Activated CD4-positive, alpha-beta memory T cell treated with anti-CD3 and anti-CD28 coated beads, Interleukin-2, amount 10 ng/mL, durations not matched to agents 7 days and 5 days (primary cell): ENCODE measurements at regions not wholly inside any gene's neighbourhood (a gene's known extent, or its start where the extent isn't known, plus 50 kb on each side); places are given as distances from the start of the nearest gene placed in this dataset.
"Not testable (repeated sequence)": the region's sequence is repeated elsewhere in the genome, so short reads cannot be mapped to it uniquely, and the experiment has no call there.

Experiments
- CTCF ChIA-PET: fragments of 350-600 bp; sonication (Branson Sonifier 250); formaldehyde crosslinking; loops from one replicate; lab custom pipeline; 2021; ENCODE audit warnings: antibody characterized with exemption, inconsistent platforms; lab: Charles Lee
- POLR2A ChIA-PET: fragments of 350-600 bp; sonication (Branson Sonifier 250); formaldehyde crosslinking; loops from one replicate; lab custom pipeline; 2021; ENCODE audit warnings: antibody characterized with exemption; lab: Charles Lee
- DNase-seq: peaks from one replicate; pipeline ENCODE4 v3.0.0-alpha.2; 2020
- H3K27ac Mint-ChIP-seq: one replicate; pipeline ENCODE4 v1.8.0; 2021; ENCODE audit warnings: mild to moderate bottlenecking, mixed read lengths
- H3K27me3 Mint-ChIP-seq: one replicate; pipeline ENCODE4 v1.8.0; 2021; ENCODE audit warnings: mixed read lengths
- H3K36me3 Mint-ChIP-seq: one replicate; pipeline ENCODE4 v1.8.0; 2021; ENCODE audit warnings: low read depth, mixed read lengths
- H3K4me1 Mint-ChIP-seq: one replicate; pipeline ENCODE4 v1.8.0; 2021; ENCODE audit warnings: mixed read lengths
- H3K4me3 Mint-ChIP-seq: one replicate; pipeline ENCODE4 v1.8.0; 2021; ENCODE audit warnings: mild to moderate bottlenecking, mixed read lengths
- H3K9me3 Mint-ChIP-seq: one replicate; pipeline ENCODE4 v1.8.0; 2021; ENCODE audit warnings: mixed read lengths

GRCh38 chr9:113719919-113720318, 156.2 kb upstream of the ZNF618 start:
- ChIA-PET POLR2A (no interaction called here), CTCF (no interaction called here)
- no peak for DNase-seq
- Mint-ChIP-seq H3K27ac (no peak overlapping the region), H3K9me3 (no peaks in the 10 kb centered on the region), H3K4me1 (no peaks in the 10 kb centered on the region), H3K27me3 (peaks cover 5% of the 10 kb centered on the region), H3K36me3 (no peaks in the 10 kb centered on the region), H3K4me3 (no peak overlapping the region)

- no peaks in the 10 kb centered on the region for H3K9me3 Mint-ChIP-seq
- no peaks in the 10 kb centered on the region for H3K4me1 Mint-ChIP-seq
- POLR2A ChIA-PET: no interaction called here
- no peak for DNase-seq
- CTCF ChIA-PET: no interaction called here
- H3K36me3 Mint-ChIP-seq: no peaks in the 10 kb centered on the region
- H3K4me3 Mint-ChIP-seq: no peak overlapping the region
- H3K27ac Mint-ChIP-seq: no peak overlapping the region
- peaks cover 5% of the 10 kb centered on the region for H3K27me3 Mint-ChIP-seq
Observed at GRCh38 chr9:113720495-113720894, 155.6 kb upstream of the ZNF618 start.

DNA sequence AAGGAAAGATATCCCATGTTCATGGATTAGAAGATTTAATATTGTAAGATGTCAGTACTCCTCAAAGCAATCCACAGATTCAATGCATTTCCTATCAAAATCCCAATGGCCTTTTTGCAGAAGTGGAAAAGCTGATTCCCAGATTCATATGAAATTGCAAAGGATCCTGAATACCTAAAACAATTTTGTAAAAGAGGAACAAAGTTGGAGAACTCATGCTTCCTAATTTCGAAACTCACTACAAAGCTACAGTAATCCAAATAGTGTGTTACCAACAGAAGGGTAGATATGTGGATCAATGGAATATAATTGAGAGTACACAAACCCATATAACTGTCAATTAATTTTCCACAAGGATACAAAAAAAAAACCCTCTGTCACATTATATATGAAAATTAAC, 154.3 kb upstream of the ZNF618 start:
- Mint-ChIP-seq H3K27ac (no peak overlapping the region), H3K4me1 (no peaks in the 10 kb centered on the region), H3K9me3 (no peaks in the 10 kb centered on the region), H3K4me3 (no peak overlapping the region), H3K36me3 (no peaks in the 10 kb centered on the region), H3K27me3 (peaks cover 5% of the 10 kb centered on the region)
- DNase-seq: no peak
- ChIA-PET POLR2A (no interaction called here), CTCF (no interaction called here)

- no peak overlapping the region for H3K27ac Mint-ChIP-seq
- no peaks in the 10 kb centered on the region for H3K36me3 Mint-ChIP-seq
- peaks cover 5% of the 10 kb centered on the region for H3K27me3 Mint-ChIP-seq
- POLR2A ChIA-PET: interaction anchor here (0.6 kb wide), 1 partner anchor 86 kb away, joined by 3 read pairs; no protein-coding TSS in a partner anchor
- H3K4me3 Mint-ChIP-seq: no peak overlapping the region
- CTCF ChIA-PET: no interaction called here
- peaks cover 2% of the 10 kb centered on the region for H3K9me3 Mint-ChIP-seq
- no peak for DNase-seq
- no peaks in the 10 kb centered on the region for H3K4me1 Mint-ChIP-seq
Observed at GRCh38 chr9:113724202-113724601, 151.9 kb upstream of the ZNF618 start.

GRCh38 chr9:113728989-113729388, 147.1 kb upstream of the ZNF618 start:
- Mint-ChIP-seq H3K9me3 (peaks cover 4% of the 10 kb centered on the region), H3K36me3 (no peaks in the 10 kb centered on the region), H3K4me1 (no peaks in the 10 kb centered on the region), H3K4me3 (no peak overlapping the region), H3K27ac (no peak overlapping the region), H3K27me3 (peaks cover 2% of the 10 kb centered on the region)
- ChIA-PET CTCF (no interaction called here), POLR2A (no interaction called here)
- DNase-seq: no peak

DNA sequence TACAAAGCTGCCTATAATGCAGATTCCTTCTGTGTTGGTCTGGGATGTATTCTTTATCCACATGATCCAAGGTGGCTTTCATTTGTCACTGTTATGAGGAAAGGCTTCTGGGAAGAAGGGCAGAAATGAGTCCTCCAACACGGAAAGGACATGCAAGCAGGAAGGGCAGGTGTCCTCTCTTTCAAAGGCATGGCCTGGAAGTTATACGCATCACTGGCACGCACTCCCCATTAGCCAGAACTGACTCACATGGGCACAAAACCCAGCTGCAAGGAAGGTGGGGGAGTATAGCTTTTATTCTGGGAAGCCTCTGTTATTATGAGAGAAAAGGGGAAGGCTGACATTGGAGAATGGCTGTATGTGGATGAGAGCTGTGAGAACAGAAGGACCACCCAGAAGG, 141.3 kb upstream of the ZNF618 start:
- Mint-ChIP-seq H3K9me3 (peaks cover 2% of the 10 kb centered on the region), H3K27me3 (peaks cover 2% of the 10 kb centered on the region), H3K36me3 (no peaks in the 10 kb centered on the region), H3K4me3 (no peak overlapping the region), H3K27ac (no peak overlapping the region), H3K4me1 (no peaks in the 10 kb centered on the region)
- CTCF ChIA-PET: no interaction called here
- DNase-seq: no peak
- POLR2A ChIA-PET: no interaction called here

DNA sequence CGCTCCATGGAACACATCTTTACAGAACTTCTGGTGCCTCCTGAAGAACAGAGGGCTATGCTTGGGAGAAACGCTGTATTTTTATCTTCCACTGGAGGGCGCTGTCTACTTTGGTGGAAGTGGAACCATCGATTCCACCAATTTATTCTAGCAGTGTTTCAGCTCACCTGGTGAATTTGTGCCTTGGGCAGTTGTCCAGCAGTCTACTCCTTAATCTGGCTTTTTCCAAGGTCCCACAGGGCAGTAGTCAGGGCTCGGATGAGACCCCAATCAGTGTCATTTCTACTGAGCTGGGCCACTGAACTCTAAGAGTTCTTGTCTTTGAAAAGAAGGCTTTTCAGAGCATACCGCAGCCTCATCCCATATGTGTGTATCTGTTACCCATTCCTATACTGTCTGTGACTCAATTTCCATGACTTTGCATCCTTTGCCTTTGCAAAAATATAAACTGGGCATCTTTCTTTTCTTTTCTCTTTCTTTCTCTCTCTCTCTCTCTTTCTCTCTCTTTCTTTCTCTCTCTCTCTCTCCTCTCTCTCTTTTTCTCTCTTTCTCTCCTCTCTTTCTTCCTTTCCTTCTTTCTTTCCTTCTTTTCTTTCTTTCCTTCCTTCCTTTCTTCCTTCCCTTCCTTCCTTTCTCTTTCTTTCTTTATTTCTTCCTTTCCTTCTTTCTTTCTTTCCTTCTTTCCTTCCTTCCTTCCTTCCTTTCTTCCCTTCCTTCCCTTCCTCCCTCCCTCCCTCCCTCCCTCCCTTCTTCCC, 138.4 kb upstream of the ZNF618 start:
- H3K4me1 Mint-ChIP-seq: no peaks in the 10 kb centered on the region
- CTCF ChIA-PET: interaction anchor here (1.0 kb wide), 1 partner anchor 8 kb away, joined by 3 read pairs; no protein-coding TSS in a partner anchor
- no peak for DNase-seq
- H3K27ac Mint-ChIP-seq: no peak overlapping the region
- no peak overlapping the region for H3K4me3 Mint-ChIP-seq
- no peaks in the 10 kb centered on the region for H3K9me3 Mint-ChIP-seq
- POLR2A ChIA-PET: no interaction called here
- H3K36me3 Mint-ChIP-seq: no peaks in the 10 kb centered on the region
- H3K27me3 Mint-ChIP-seq: no peaks in the 10 kb centered on the region

GRCh38 chr9:113738496-113738892, 137.6 kb upstream of the ZNF618 start:
- H3K4me1 Mint-ChIP-seq: no peaks in the 10 kb centered on the region
- H3K27me3 Mint-ChIP-seq: peaks cover 2% of the 10 kb centered on the region
- no peaks in the 10 kb centered on the region for H3K9me3 Mint-ChIP-seq
- no peak overlapping the region for H3K27ac Mint-ChIP-seq
- H3K36me3 Mint-ChIP-seq: no peaks in the 10 kb centered on the region
- ChIA-PET POLR2A (no interaction called here), CTCF (no interaction called here)
- H3K4me3 Mint-ChIP-seq: no peak overlapping the region
- no peak for DNase-seq

- Mint-ChIP-seq H3K36me3 (no peaks in the 10 kb centered on the region), H3K4me1 (no peaks in the 10 kb centered on the region), H3K27ac (no peak overlapping the region), H3K27me3 (peaks cover 2% of the 10 kb centered on the region), H3K9me3 (no peaks in the 10 kb centered on the region), H3K4me3 (no peak overlapping the region)
- ChIA-PET POLR2A (no interaction called here), CTCF (no interaction called here)
- no peak for DNase-seq
Observed at GRCh38 chr9:113738893-113739604, 137.1 kb upstream of the ZNF618 start.

DNA sequence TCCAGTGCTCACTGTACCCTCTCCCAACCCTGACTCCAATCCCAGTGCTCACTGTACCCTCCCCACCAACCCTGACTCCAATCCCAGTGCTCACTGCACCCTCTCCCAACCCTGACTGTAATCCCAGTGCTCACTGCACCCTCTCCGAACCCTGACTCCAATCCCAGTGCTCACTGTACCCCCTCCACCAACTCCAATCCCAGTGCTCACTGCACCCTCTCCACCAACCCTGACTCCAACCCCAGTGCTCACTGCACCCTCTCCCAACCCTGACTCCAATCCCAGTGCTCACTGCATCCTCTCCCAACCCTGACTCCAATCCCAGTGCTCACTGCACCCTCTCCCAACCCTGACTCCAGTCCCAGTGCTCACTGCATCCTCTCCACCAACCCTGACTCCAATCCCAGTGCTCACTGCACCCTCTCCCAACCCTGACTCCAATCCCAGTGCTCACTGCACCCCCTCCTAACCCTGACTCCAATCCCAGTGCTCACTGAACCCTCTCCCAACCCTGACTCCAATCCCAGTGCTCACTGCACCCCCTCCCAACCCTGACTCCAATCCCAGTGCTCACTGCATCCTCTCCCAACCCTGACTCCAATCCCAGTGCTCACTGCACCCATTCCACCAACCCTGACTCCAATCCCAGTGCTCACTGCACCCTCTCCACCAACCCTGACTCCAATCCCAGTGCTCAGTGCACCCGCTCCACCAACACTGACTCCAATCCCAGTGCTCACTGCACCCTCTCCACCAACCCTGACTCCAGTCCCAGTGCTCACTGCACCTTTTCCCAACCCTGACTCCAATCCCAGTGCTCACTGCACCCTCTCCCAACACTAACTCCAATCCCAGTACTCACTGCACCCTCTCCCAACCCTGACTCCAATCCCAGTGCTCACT, 136.3 kb upstream of the ZNF618 start:
- H3K36me3 Mint-ChIP-seq, POLR2A ChIA-PET, H3K27me3 Mint-ChIP-seq, H3K4me3 Mint-ChIP-seq, H3K4me1 Mint-ChIP-seq, H3K9me3 Mint-ChIP-seq, H3K27ac Mint-ChIP-seq, DNase-seq, CTCF ChIA-PET: not testable (repeated sequence)

- H3K4me3 Mint-ChIP-seq, CTCF ChIA-PET, H3K36me3 Mint-ChIP-seq, DNase-seq, H3K27me3 Mint-ChIP-seq, H3K27ac Mint-ChIP-seq, H3K9me3 Mint-ChIP-seq, POLR2A ChIA-PET, H3K4me1 Mint-ChIP-seq: not testable (repeated sequence)
Observed at GRCh38 chr9:113740508-113741500, 135.3 kb upstream of the ZNF618 start.
